SK-N-SH (cell line): ENCODE measurements at regions not wholly inside any gene's neighbourhood (a gene's known extent, or its start where the extent isn't known, plus 50 kb on each side); places are given as distances from the start of the nearest gene placed in this dataset.

Experiments
- CTCF ChIA-PET: fragments of 300-600, 350-600 bp; formaldehyde crosslinking; extraction: SDS; loops from one replicate; lab custom pipeline; 2021; lab: Yijun Ruan, JAX
- POLR2A ChIA-PET: fragments of 350-600 bp; sonication (Branson Sonifier 250); formaldehyde crosslinking; extraction: SDS; loops from one replicate; lab custom pipeline; 2020; ENCODE audit warnings: antibody characterized with exemption, inconsistent platforms; lab: Yijun Ruan, JAX
- DNase-seq: peaks from one replicate; pipeline ENCODE4 v3.0.0; 2012
- H2AFZ ChIP-seq: fragments of 200-600 bp; sonication (generic); 2 replicates; pipeline ENCODE4 v1.8.1; 2016; ENCODE audit warnings: antibody characterized with exemption, mild to moderate bottlenecking, low read depth
- H3F3A ChIP-seq: fragments of 200-600 bp; sonication (generic); replicated peaks from 2 replicates; pipeline ENCODE3; 2016; ENCODE audit warnings: antibody characterized with exemption, mild to moderate bottlenecking; ENCODE audit not compliant: insufficient read depth
- H3K27ac ChIP-seq, 2 experiments: fragments of 200-500 bp in 1 of 2; fragments of 200-600 bp in 1 of 2; sonication (Bioruptor generic) in 1 of 2; sonication (generic), shearing (Covaris generic) in 1 of 2; 2 replicates each; pipeline versions ENCODE4 v1.5.1 to v1.6.1; 2014 to 2016; ENCODE audit warnings: low read depth in 2 of 2, inconsistent platforms in 1 of 2, low read length in 1 of 2, mild to moderate bottlenecking in 1 of 2, mixed read lengths in 1 of 2
- H3K27me3 ChIP-seq: fragments of 200-600 bp; sonication (generic), shearing (Covaris generic); 2 replicates; pipeline ENCODE4 v1.6.1; 2016; ENCODE audit warnings: mixed run types; ENCODE audit not compliant: insufficient read depth
- H3K36me3 ChIP-seq, 2 experiments: fragments of 200-500 bp in 1 of 2; fragments of 200-600 bp in 1 of 2; sonication (Bioruptor generic) in 1 of 2; sonication (generic) in 1 of 2; replicated peaks in 1 of 2; 2 replicates each; pipeline versions ENCODE3 to v1.5.1; 2014 to 2016; ENCODE audit warnings: low read length in 1 of 2, mild to moderate bottlenecking in 1 of 2; ENCODE audit not compliant: insufficient read depth in 2 of 2, control insufficient read depth in 1 of 2
- H3K4me1 ChIP-seq, 2 experiments: fragments of 200-500 bp in 1 of 2; fragments of 200-600 bp in 1 of 2; sonication (Bioruptor generic) in 1 of 2; sonication (generic), shearing (Covaris generic) in 1 of 2; 2 replicates each; pipeline versions ENCODE4 v1.5.1 to v1.6.1; 2014 to 2016; ENCODE audit warnings: low read depth in 1 of 2, low read length in 1 of 2, mixed run types in 1 of 2; ENCODE audit not compliant: insufficient read depth in 2 of 2, control insufficient read depth in 1 of 2
- H3K4me2 ChIP-seq: fragments of 200-600 bp; sonication (generic), shearing (Covaris generic); 2 replicates; pipeline ENCODE4 v1.6.1; 2017; ENCODE audit warnings: mixed run types
- H3K4me3 ChIP-seq, 2 experiments: fragments of 200-500 bp in 1 of 2; fragments of 200-600 bp in 1 of 2; sonication (Bioruptor generic) in 1 of 2; sonication (generic), shearing (Covaris generic) in 1 of 2; 2 replicates each; pipeline versions ENCODE4 v1.5.1 to v1.8.1; 2014 to 2016; ENCODE audit warnings: low read depth in 2 of 2, inconsistent platforms in 1 of 2, low read length in 1 of 2, mild to moderate bottlenecking in 1 of 2, mixed read lengths in 1 of 2, moderate library complexity in 1 of 2
- H3K79me2 ChIP-seq: fragments of 200-600 bp; sonication (generic); 2 replicates; pipeline ENCODE4 v1.8.1; 2017; ENCODE audit warnings: mild to moderate bottlenecking; ENCODE audit not compliant: insufficient read depth
- H3K9ac ChIP-seq: fragments of 200-600 bp; sonication (generic); 2 replicates; pipeline ENCODE4 v1.6.1; 2017; ENCODE audit warnings: mixed run types
- H3K9me2 ChIP-seq: fragments of 200-600 bp; sonication (generic); 2 replicates; pipeline ENCODE4 v1.6.1; 2017; ENCODE audit warnings: mixed run types
- H3K9me3 ChIP-seq: fragments of 200-600 bp; sonication (generic); 2 replicates; pipeline ENCODE4 v1.6.1; 2017; ENCODE audit warnings: mixed run types, mild to moderate bottlenecking, moderate library complexity
- H4K20me1 ChIP-seq: fragments of 200-600 bp; sonication (generic); 2 replicates; pipeline ENCODE4 v1.6.1; 2017; ENCODE audit warnings: mild to moderate bottlenecking, mixed run types; ENCODE audit not compliant: insufficient read depth
- CHD2 ChIP-seq: fragments of 150-350 bp; IDR thresholded peaks from 2 replicates; pipeline ENCODE4 v1.6.1; 2018; ENCODE audit warnings: low read length; ENCODE audit not compliant: partially characterized antibody
- ELF1 ChIP-seq: IDR thresholded peaks from 2 replicates; pipeline ENCODE4 v1.4.0; 2012
- EP300 ChIP-seq, 2 experiments: IDR thresholded peaks; 2 replicates each; pipeline versions ENCODE4 v1.4.0 to v1.6.1; 2012; ENCODE audit warnings: borderline replicate concordance in 1 of 2, low read depth in 1 of 2, low read length in 1 of 2
- FOSL2 ChIP-seq: IDR thresholded peaks from 2 replicates; pipeline ENCODE4 v1.4.0; 2012; ENCODE audit warnings: low read depth, mild to moderate bottlenecking, moderate library complexity, borderline replicate concordance
- FOXJ3 ChIP-seq: sonication (generic); formaldehyde crosslinking; IDR thresholded peaks from 2 replicates; pipeline ENCODE4 v1.5.1; 2020; ENCODE audit warnings: mild to moderate bottlenecking, missing genetic modification reagents
- FOXM1 ChIP-seq: IDR thresholded peaks from 2 replicates; pipeline ENCODE4 v1.4.0; 2012; ENCODE audit warnings: low read depth, mild to moderate bottlenecking
- JUND ChIP-seq: IDR thresholded peaks from 2 replicates; pipeline ENCODE4 v1.4.0; 2012
- MEF2A ChIP-seq: IDR thresholded peaks from 2 replicates; pipeline ENCODE4 v1.4.0; 2012; ENCODE audit warnings: low read depth, borderline replicate concordance
- NFIC ChIP-seq: IDR thresholded peaks from 2 replicates; pipeline ENCODE4 v1.4.0; 2012; ENCODE audit warnings: borderline replicate concordance
- POLR2AphosphoS5 ChIP-seq: IDR thresholded peaks from 2 replicates; pipeline ENCODE4 v1.6.1; 2012; ENCODE audit warnings: low read depth, low read length
- RCOR1 ChIP-seq: fragments of 150-350 bp; IDR thresholded peaks from 2 replicates; pipeline ENCODE4 v1.6.1; 2017; ENCODE audit warnings: antibody characterized with exemption, low read length
- RFX5 ChIP-seq: IDR thresholded peaks from 2 replicates; pipeline ENCODE4 v1.6.1; 2012; ENCODE audit warnings: mild to moderate bottlenecking, improper control_type of control experiment, low read length
- RXRA ChIP-seq: IDR thresholded peaks from 2 replicates; pipeline ENCODE4 v1.4.0; 2012; ENCODE audit warnings: low read depth, mild to moderate bottlenecking, borderline replicate concordance
- SIN3A ChIP-seq: IDR thresholded peaks from 2 replicates; pipeline ENCODE4 v1.6.1; 2012; ENCODE audit warnings: low read depth, mild to moderate bottlenecking, low read length, moderate library complexity, borderline replicate concordance
- SMC3 ChIP-seq: IDR thresholded peaks from 2 replicates; pipeline ENCODE4 v1.6.1; 2012; ENCODE audit warnings: low read depth, low read length, improper control_type of control experiment
- TAF1 ChIP-seq: IDR thresholded peaks from 2 replicates; pipeline ENCODE4 v1.6.1; 2012; ENCODE audit warnings: low read depth, mild to moderate bottlenecking, low read length, moderate library complexity, borderline replicate concordance
- TCF12 ChIP-seq: IDR thresholded peaks from 2 replicates; pipeline ENCODE4 v1.4.0; 2012
- TEAD4 ChIP-seq: IDR thresholded peaks from 2 replicates; pipeline ENCODE4 v1.4.0; 2012; ENCODE audit warnings: mild to moderate bottlenecking, borderline replicate concordance; ENCODE audit not compliant: insufficient read depth
- ZBTB33 ChIP-seq: IDR thresholded peaks from 2 replicates; pipeline ENCODE4 v1.4.0; 2012; ENCODE audit warnings: low read depth, borderline replicate concordance
- TF ChIP-seq, protein P1 (sequence below): fragments of 150-350 bp; IDR thresholded peaks from 2 replicates; pipeline ENCODE4 v1.6.1; 2016; ENCODE audit warnings: mild to moderate bottlenecking, low read depth, low read length
- TF ChIP-seq, protein P2 (sequence below): fragments of 150-350 bp; IDR thresholded peaks from 2 replicates; pipeline ENCODE4 v1.6.1; 2017; ENCODE audit warnings: antibody characterized with exemption, low read length, low read depth, borderline replicate concordance
- TF ChIP-seq, protein P3 (sequence below): IDR thresholded peaks from 2 replicates; pipeline ENCODE4 v1.4.0; 2012; ENCODE audit warnings: low read depth

DNA sequence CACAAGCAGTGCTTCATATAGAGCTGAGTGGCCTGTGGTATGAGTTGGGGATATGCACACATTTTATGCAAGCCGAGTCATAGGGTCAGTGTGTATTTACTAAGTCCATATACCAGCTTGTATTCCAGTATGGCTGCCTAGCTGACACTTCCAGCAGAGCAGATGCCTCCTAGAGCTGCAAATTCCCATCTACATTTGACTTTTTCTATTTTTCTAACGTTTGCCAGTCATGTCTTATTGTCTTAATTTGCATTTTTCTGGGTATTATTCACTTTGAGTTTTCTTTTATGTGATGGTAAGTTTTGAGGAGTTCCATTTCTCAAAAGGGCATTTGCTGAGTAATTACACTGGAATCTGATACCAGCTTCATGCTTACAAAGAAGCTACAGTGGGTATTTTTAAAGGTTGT, 334.5 kb upstream of the CDH2 start (continued):
- TF ChIP-seq ZBTB33 (no peak), RCOR1 (no peak), SIN3A (0 out of 2 replicates have a peak, but pooled peaks have one; percentile 22), TEAD4 (0 out of 2 replicates have a peak, but pooled peaks have one; percentile 56), POLR2AphosphoS5 (no peak), JUND (peak; percentile 80), FOXM1 (no peak), FOSL2 (peak; percentile 73), SMC3 (no peak), NFIC (peak; percentile 57; the same call in 1 of the 2 replicates), ELF1 (no peak), EP300 (IDR thresholded peaks at IDR 0.05; ENCODE audit: borderline replicate concordance in 1 of 2, low read depth in 1 of 2, low read length in 1 of 2) (peak in 1 of 2 experiments; percentile 76; a peak in 2 of 4 replicates), CHD2 (no peak), MEF2A (no peak), FOXJ3 (CRISPR knock-in tag) (no peak), TCF12 (peak; percentile 85), RXRA (peak; percentile 48; the same call in 1 of the 2 replicates)
- TF ChIP-seq, protein P1, sequence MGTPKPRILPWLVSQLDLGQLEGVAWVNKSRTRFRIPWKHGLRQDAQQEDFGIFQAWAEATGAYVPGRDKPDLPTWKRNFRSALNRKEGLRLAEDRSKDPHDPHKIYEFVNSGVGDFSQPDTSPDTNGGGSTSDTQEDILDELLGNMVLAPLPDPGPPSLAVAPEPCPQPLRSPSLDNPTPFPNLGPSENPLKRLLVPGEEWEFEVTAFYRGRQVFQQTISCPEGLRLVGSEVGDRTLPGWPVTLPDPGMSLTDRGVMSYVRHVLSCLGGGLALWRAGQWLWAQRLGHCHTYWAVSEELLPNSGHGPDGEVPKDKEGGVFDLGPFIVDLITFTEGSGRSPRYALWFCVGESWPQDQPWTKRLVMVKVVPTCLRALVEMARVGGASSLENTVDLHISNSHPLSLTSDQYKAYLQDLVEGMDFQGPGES = no peak
- TF ChIP-seq, protein P2, sequence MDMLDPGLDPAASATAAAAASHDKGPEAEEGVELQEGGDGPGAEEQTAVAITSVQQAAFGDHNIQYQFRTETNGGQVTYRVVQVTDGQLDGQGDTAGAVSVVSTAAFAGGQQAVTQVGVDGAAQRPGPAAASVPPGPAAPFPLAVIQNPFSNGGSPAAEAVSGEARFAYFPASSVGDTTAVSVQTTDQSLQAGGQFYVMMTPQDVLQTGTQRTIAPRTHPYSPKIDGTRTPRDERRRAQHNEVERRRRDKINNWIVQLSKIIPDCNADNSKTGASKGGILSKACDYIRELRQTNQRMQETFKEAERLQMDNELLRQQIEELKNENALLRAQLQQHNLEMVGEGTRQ = no peak
- TF ChIP-seq, protein P3, sequence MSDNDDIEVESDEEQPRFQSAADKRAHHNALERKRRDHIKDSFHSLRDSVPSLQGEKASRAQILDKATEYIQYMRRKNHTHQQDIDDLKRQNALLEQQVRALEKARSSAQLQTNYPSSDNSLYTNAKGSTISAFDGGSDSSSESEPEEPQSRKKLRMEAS = no peak; the same call in 1 of the 2 replicates

GRCh38 chr18:28510210-28510609, 333.3 kb upstream of the CDH2 start:
- ChIA-PET POLR2A (no interaction called here), CTCF (no interaction called here)
- Histone ChIP-seq H3K79me2 (no peaks in the 10 kb centered on the region), H3K4me1 (peaks cover 0 to 2% of the 10 kb centered on the region in 2 experiments; a peak in 2 of 4 replicates), H4K20me1 (no peaks in the 10 kb centered on the region), H3K9ac (no peak overlapping the region), H3K9me2 (no peaks in the 10 kb centered on the region), H2AFZ (peak overlapping the region; percentile 60; the same call in 1 of the 2 replicates), H3K27ac (peak overlapping the region; percentile 1 to 75; a peak in 2 of 4 replicates), H3F3A (peaks cover 12% of the 10 kb centered on the region), H3K9me3 (no peaks in the 10 kb centered on the region), H3K4me3 (no peak overlapping the region), H3K27me3 (no peaks in the 10 kb centered on the region), H3K36me3 (no peaks in the 10 kb centered on the region), H3K4me2 (no peak overlapping the region)
- TF ChIP-seq SMC3 (no peak), TAF1 (no peak), RFX5 (no peak)
- no peak for DNase-seq
